Heart left ventricle (tissue), 13 donors: ENCODE measurements at regions not wholly inside any gene's neighbourhood (a gene's known extent, or its start where the extent isn't known, plus 50 kb on each side); places are given as distances from the start of the nearest gene placed in this dataset.

Source experiments
- CTCF ChIP-seq, 12 donors: fragments of 200-600 bp; sonication (generic) in 4 of 12; IDR thresholded peaks; one replicate each; pipeline versions ENCODE4 v1.5.0 to v1.8.0; 2018 to 2022; ENCODE audit warnings: antibody characterized with exemption in 12 of 12, mild to moderate bottlenecking in 5 of 12
- POLR2A ChIP-seq, 2 donors: fragments of 450-650 bp; IDR thresholded peaks; one replicate each; pipeline ENCODE4 v1.6.1; 2017; ENCODE audit warnings: antibody characterized with exemption in 2 of 2, mild to moderate bottlenecking in 2 of 2, moderate library complexity in 2 of 2
- donor health status: ischemic (EF 13 %, LVEDD 7.1; RV severe dilation, severe dysfunction).
- donor health status: DM: no; HTN: yes; CAD: no.
- donor health status: DM: no; HTN: no; CAD: no.
- donor health status: ischemic (EF 25% LVEDD 6.9; RV normal size, moderate dysfunction).
- donor health status: ischemic (EF 25% LVEDD 5.7; RV mildly dilated, moderate dysfunction).
- donor health status: ischemic (EF 35%, LVEDD 5.7; RV mildly dilated, moderate dysfunction).
- donor health status: nonischemic (EF 11% LVEDD 7.7; RV severe dilation, severe dysfunction).
- donor health status: DM: yes; HTN: yes; CAD: no.
- donor health status: PGD.
- donor health status: ischemic (EF 29% LVEDD 5.4; RV normal size, mild dysfunction).
- donor health status: nonischemic (EF 23%, LVEDD 6.1; RV moderate dilation, normal function).

- TF ChIP-seq CTCF (IDR thresholded peaks at IDR 0.05) = no peak
- no peak for TF ChIP-seq POLR2A (IDR thresholded peaks at IDR 0.05)
Measured at GRCh38 chrX:30065226-30065625, 150.1 kb upstream of the MAGEB2 start.
